ENCODE measurements at regions not wholly inside any gene's neighbourhood (a gene's known extent, or its start where the extent isn't known, plus 50 kb on each side); places are given as distances from the start of the nearest gene placed in this dataset.

DNA sequence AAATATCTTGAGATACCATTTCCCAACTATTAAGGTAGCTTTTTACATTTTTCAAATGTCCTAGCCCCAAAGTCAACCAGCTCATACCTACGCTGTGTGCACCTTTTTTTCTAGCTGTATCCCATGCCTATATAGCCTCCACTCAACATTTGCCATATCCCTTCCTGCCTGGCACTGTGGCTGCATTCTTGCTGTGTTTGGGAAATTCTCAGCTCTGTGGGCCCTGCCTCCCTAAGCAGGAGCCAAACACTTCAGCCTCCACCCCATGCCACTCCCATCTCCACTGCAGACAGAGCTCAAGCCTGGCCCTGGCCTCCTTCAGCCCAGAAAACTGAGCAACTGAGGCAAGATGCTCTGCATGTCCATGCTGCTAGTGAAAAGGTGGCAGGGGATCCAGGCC, 141.3 kb downstream of the RAB11FIP2 start:
- DNase-seq, result no peak
- H3K4me3 Mint-ChIP-seq (ENCODE audit: low read depth, unreplicated experiment), result no peak overlapping the region
- H3K9me3 Mint-ChIP-seq (ENCODE audit: low read depth, unreplicated experiment), result peaks cover 2% of the 10 kb centered on the region
- CTCF ChIA-PET, result no interaction called here
- TF ChIP-seq CTCF (IDR thresholded peaks at IDR 0.05; ENCODE audit: unreplicated experiment), result no peak
- H3K36me3 Mint-ChIP-seq (ENCODE audit: insufficient read depth, unreplicated experiment), result no peaks in the 10 kb centered on the region
- intact Hi-C loops (cut with micrococcal nuclease; ENCODE audit: unreplicated experiment), result no loop called here
- no TSS peak for BruUV-seq (replicated peaks)
- H3K27ac Mint-ChIP-seq (ENCODE audit: unreplicated experiment), result no peak overlapping the region
- H3K4me1 Mint-ChIP-seq (ENCODE audit: low read depth, unreplicated experiment), result no peaks in the 10 kb centered on the region
- H3K27me3 Mint-ChIP-seq (ENCODE audit: unreplicated experiment), result no peaks in the 10 kb centered on the region

DNA sequence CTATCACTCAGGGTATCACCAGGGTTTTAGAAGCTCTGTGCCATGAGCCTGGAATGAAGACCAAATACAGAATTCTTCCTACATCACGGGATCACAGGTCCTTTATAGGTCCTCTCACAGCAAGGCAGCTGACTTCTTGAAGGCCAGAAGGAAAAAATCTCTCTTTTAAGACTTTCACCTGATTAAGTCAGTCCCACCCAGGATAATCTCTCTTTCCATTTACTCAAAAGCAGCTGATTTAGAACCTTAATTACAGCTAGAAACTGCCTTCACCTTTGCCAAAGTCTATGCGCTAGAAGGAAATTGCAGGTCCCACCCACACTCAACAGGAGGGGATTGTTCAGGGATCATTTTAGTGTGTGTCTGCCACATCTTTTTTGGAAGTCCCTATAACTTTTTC, 135.1 kb downstream of the RAB11FIP2 start:
- Mint-ChIP-seq H3K27ac (ENCODE audit: unreplicated experiment) (no peak overlapping the region), H3K4me3 (ENCODE audit: low read depth, unreplicated experiment) (no peak overlapping the region), H3K4me1 (ENCODE audit: low read depth, unreplicated experiment) (no peaks in the 10 kb centered on the region), H3K36me3 (ENCODE audit: insufficient read depth, unreplicated experiment) (no peaks in the 10 kb centered on the region), H3K27me3 (ENCODE audit: unreplicated experiment) (no peaks in the 10 kb centered on the region), H3K9me3 (ENCODE audit: low read depth, unreplicated experiment) (peaks cover 5% of the 10 kb centered on the region)
- DNase-seq, result no peak
- intact Hi-C loops (cut with micrococcal nuclease; ENCODE audit: unreplicated experiment), result no loop called here
- BruUV-seq (replicated peaks), result no TSS peak
- no peak for TF ChIP-seq CTCF (IDR thresholded peaks at IDR 0.05; ENCODE audit: unreplicated experiment)
- CTCF ChIA-PET, result no interaction called here

DNA sequence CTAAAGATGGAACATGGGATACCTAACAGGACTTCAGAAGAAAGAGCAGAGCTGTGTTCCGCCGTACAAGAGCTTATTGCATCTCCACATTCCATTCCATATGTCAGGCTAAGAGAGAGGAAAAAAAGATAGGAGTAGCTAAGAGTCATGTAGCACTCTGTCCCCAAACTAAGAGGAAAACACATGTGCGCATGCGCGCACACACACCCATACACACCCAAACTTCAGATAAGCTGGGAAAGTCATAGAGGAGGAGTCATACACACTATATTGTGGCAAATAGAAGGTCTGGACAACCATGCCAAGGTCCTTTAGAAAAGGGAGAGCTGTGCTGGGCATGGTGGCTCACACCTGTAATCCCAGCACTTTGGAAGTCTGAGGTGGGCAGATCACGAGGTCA, 132.4 kb downstream of the RAB11FIP2 start:
- no peak for DNase-seq
- H3K27me3 Mint-ChIP-seq (ENCODE audit: unreplicated experiment), result no peaks in the 10 kb centered on the region
- intact Hi-C loops (cut with micrococcal nuclease; ENCODE audit: unreplicated experiment), result no loop called here
- no TSS peak for BruUV-seq (replicated peaks)
- peaks cover 5% of the 10 kb centered on the region for H3K9me3 Mint-ChIP-seq (ENCODE audit: low read depth, unreplicated experiment)
- TF ChIP-seq CTCF (IDR thresholded peaks at IDR 0.05; ENCODE audit: unreplicated experiment), result no peak
- no peaks in the 10 kb centered on the region for H3K4me1 Mint-ChIP-seq (ENCODE audit: low read depth, unreplicated experiment)
- H3K36me3 Mint-ChIP-seq (ENCODE audit: insufficient read depth, unreplicated experiment), result no peaks in the 10 kb centered on the region
- H3K27ac Mint-ChIP-seq (ENCODE audit: unreplicated experiment), result no peak overlapping the region
- no peak overlapping the region for H3K4me3 Mint-ChIP-seq (ENCODE audit: low read depth, unreplicated experiment)
- CTCF ChIA-PET, result no interaction called here

DNA sequence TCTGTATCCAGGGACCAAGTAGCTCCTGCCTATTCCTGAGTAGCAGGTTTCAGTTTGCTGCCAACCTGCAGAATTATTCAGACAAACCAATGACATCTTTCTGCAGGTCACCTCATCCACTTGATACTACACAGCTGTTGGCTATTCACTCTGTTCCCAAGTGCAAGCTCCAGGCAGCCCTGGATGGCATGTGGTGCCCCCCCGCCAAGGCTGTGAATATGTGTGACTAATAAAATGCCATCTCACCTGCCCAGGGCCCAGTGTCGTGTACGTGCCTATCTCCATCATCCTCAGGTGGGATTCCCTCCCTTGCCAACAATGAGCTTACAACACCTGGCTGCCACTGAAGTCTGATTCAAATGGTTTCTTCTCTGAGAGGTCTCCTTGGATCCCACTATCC, 125.8 kb downstream of the RAB11FIP2 start:
- CTCF ChIA-PET, result no interaction called here
- TF ChIP-seq CTCF (IDR thresholded peaks at IDR 0.05; ENCODE audit: unreplicated experiment), result no peak
- intact Hi-C loops (cut with micrococcal nuclease; ENCODE audit: unreplicated experiment), result no loop called here
- DNase-seq, result no peak
- H3K4me1 Mint-ChIP-seq (ENCODE audit: low read depth, unreplicated experiment), result no peaks in the 10 kb centered on the region
- no TSS peak for BruUV-seq (replicated peaks)
- no peaks in the 10 kb centered on the region for H3K36me3 Mint-ChIP-seq (ENCODE audit: insufficient read depth, unreplicated experiment)
- H3K27me3 Mint-ChIP-seq (ENCODE audit: unreplicated experiment), result no peaks in the 10 kb centered on the region
- H3K4me3 Mint-ChIP-seq (ENCODE audit: low read depth, unreplicated experiment), result no peak overlapping the region
- H3K27ac Mint-ChIP-seq (ENCODE audit: unreplicated experiment), result no peak overlapping the region
- peaks cover 4% of the 10 kb centered on the region for H3K9me3 Mint-ChIP-seq (ENCODE audit: low read depth, unreplicated experiment)

- CTCF ChIA-PET, result no interaction called here
- no peak for TF ChIP-seq CTCF (IDR thresholded peaks at IDR 0.05; ENCODE audit: unreplicated experiment)
- BruUV-seq (replicated peaks), result no TSS peak
Measured at GRCh38 chr10:117921421-117921820, 125.3 kb downstream of the RAB11FIP2 start.

More at GRCh38 chr10:117921421-117921820, 125.3 kb downstream of the RAB11FIP2 start:
- no peak for DNase-seq
- Mint-ChIP-seq H3K27me3 (ENCODE audit: unreplicated experiment) (no peaks in the 10 kb centered on the region), H3K27ac (ENCODE audit: unreplicated experiment) (no peak overlapping the region), H3K36me3 (ENCODE audit: insufficient read depth, unreplicated experiment) (no peaks in the 10 kb centered on the region), H3K9me3 (ENCODE audit: low read depth, unreplicated experiment) (peaks cover 4% of the 10 kb centered on the region), H3K4me3 (ENCODE audit: low read depth, unreplicated experiment) (no peak overlapping the region), H3K4me1 (ENCODE audit: low read depth, unreplicated experiment) (no peaks in the 10 kb centered on the region)
- intact Hi-C loops (cut with micrococcal nuclease; ENCODE audit: unreplicated experiment), result no loop called here

Measured in Calu3 (cell line).